ENCODE measurements at regions not wholly inside any gene's neighbourhood (a gene's known extent, or its start where the extent isn't known, plus 50 kb on each side); places are given as distances from the start of the nearest gene placed in this dataset.
"Not testable (repeated sequence)": the region's sequence is repeated elsewhere in the genome, so short reads cannot be mapped to it uniquely, and the experiment has no call there.

DNA sequence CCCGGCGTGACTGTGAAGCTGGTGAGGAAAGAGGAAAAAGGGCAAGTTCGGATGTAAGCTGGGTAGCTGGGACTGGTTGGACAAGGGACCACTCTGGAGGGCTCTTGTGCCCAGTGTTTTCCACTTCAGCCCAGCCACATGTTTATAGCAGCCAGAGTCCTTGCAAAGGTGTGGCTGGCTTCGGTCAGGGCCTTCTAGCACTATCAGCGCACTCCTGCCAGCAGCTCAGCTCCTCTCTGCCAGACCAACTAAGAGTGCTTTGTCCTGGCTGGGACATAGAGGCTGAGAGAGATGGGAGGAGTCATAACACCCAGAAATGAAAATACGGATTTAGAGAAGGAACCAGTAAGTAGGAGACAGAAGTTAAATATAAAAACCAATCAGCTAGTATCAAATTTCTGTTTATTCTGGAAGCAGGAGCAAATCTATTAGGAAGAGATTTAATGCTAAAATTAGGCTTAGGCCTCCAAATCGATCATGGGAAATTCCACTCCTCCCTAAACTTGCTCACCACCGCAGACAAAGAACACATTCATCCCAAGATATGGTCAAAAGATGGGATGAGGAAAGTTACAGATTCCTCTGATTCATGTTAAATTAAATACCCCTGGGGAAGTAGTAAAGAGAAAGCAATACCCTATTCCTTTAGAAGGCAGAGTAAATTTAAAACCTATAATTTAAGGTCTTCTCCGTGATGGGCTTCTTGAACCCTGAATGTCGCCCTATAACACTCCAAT lies 135.0 kb downstream of the RALA start:
- TF ChIP-seq, protein P1, sequence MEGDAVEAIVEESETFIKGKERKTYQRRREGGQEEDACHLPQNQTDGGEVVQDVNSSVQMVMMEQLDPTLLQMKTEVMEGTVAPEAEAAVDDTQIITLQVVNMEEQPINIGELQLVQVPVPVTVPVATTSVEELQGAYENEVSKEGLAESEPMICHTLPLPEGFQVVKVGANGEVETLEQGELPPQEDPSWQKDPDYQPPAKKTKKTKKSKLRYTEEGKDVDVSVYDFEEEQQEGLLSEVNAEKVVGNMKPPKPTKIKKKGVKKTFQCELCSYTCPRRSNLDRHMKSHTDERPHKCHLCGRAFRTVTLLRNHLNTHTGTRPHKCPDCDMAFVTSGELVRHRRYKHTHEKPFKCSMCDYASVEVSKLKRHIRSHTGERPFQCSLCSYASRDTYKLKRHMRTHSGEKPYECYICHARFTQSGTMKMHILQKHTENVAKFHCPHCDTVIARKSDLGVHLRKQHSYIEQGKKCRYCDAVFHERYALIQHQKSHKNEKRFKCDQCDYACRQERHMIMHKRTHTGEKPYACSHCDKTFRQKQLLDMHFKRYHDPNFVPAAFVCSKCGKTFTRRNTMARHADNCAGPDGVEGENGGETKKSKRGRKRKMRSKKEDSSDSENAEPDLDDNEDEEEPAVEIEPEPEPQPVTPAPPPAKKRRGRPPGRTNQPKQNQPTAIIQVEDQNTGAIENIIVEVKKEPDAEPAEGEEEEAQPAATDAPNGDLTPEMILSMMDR (IDR thresholded peaks at IDR 0.05): no peak
- ChIA-PET POLR2A (no interaction called here), CTCF (interaction anchor here (2.5 kb wide), 1 partner anchor 12 kb away, joined by 14 read pairs; no protein-coding TSS in a partner anchor)
- DNase-seq (no peak), ATAC-seq (ENCODE audit: low read depth) (no peak)
- no peak overlapping the region for H3K27ac Mint-ChIP-seq
- no peaks in the 10 kb centered on the region for H3K27me3 Mint-ChIP-seq
- no peaks in the 10 kb centered on the region for H3K4me1 Mint-ChIP-seq
- H3K36me3 Mint-ChIP-seq (ENCODE audit: low read depth): peaks cover 7% of the 10 kb centered on the region
- H3K9me3 Mint-ChIP-seq: no peaks in the 10 kb centered on the region
- intact Hi-C loops (cut with micrococcal nuclease): no loop called here
- H3K4me3 Mint-ChIP-seq: no peak overlapping the region

DNA sequence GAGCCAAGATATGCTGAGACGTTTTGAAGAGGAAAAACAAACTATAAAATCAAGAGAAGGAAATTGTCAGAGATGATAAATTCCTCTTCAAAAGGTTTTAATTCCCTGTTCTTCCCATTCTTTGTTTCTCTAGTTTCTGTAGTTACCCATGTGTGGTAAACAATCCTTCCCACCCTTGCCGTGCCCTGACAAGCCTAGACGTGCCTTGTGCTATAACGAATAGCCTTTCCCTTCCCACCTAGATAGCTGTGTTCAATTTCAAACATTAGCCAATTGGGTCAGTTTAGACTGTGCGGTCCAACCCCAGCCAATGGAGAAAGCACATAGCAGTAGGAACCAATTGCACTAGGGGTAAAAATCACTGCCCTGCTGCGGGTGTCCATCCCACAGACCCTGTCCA lies 138.1 kb downstream of the RALA start:
- no peak for DNase-seq
- no peaks in the 10 kb centered on the region for H3K9me3 Mint-ChIP-seq
- ChIA-PET POLR2A (no interaction called here), CTCF (interaction anchor here (1.0 to 1.2 kb wide), 2 partner anchors 135 to 181 kb away, joined by 3 read pairs; no protein-coding TSS in a partner anchor)
- H3K36me3 Mint-ChIP-seq (ENCODE audit: low read depth): peaks cover 21% of the 10 kb centered on the region
- no peak for ATAC-seq (ENCODE audit: low read depth)
- TF ChIP-seq, protein P1 (IDR thresholded peaks at IDR 0.05): no peak
- H3K4me3 Mint-ChIP-seq: no peak overlapping the region
- intact Hi-C loops (cut with micrococcal nuclease): no loop called here
- H3K27me3 Mint-ChIP-seq: no peaks in the 10 kb centered on the region
- no peak overlapping the region for H3K27ac Mint-ChIP-seq
- H3K4me1 Mint-ChIP-seq: no peaks in the 10 kb centered on the region

DNA sequence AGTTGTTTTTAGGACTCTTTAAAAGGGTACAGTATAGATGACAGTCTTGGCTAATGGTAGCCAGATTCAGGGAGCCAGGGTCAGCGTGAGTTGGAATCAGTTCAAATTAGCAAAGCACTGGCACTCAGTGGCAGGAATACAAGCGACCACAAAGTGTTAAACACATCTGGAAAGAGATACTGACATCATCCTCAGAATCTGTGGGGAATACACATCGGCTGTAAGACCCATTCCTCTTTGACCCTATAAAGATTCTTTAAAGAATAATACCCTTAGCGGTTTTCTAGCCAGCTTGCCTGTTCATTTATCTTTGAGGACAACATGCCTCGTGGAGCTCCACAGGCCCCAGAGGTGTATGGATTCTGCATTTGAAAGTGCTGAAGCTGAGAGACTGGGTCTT lies 139.1 kb downstream of the RALA start:
- H3K4me3 Mint-ChIP-seq; ATAC-seq (ENCODE audit: low read depth); H3K27ac Mint-ChIP-seq; DNase-seq; intact Hi-C loops (cut with micrococcal nuclease); CTCF ChIA-PET; H3K4me1 Mint-ChIP-seq; POLR2A ChIA-PET; H3K27me3 Mint-ChIP-seq; H3K9me3 Mint-ChIP-seq: not testable (repeated sequence)
- peaks cover 29% of the 10 kb centered on the region for H3K36me3 Mint-ChIP-seq (ENCODE audit: low read depth)

DNA sequence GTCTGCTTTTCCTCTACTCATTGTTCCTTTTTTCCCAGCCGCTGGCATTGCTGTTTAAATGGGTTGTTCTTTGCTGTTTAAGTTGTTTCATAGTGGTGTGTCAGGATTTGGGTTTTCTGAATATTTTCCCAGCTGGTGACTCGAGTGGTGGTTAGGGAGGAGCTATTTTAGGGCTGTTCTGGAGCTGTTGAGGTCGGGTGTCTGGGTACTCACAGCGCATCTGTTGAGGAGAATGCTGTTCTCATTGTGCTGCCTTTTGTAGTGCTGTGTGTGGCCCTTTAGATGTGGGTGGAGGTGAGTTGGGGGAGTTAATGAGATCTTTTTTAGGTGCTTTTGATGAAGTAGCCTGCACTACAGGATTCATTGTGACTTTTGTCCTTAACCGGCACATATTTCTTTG lies 139.5 kb downstream of the RALA start:
- H3K27me3 Mint-ChIP-seq; CTCF ChIA-PET; H3K4me3 Mint-ChIP-seq; H3K27ac Mint-ChIP-seq; intact Hi-C loops (cut with micrococcal nuclease); ATAC-seq (ENCODE audit: low read depth); H3K4me1 Mint-ChIP-seq; POLR2A ChIA-PET; H3K9me3 Mint-ChIP-seq; DNase-seq: not testable (repeated sequence)
- H3K36me3 Mint-ChIP-seq (ENCODE audit: low read depth): peaks cover 33% of the 10 kb centered on the region

DNA sequence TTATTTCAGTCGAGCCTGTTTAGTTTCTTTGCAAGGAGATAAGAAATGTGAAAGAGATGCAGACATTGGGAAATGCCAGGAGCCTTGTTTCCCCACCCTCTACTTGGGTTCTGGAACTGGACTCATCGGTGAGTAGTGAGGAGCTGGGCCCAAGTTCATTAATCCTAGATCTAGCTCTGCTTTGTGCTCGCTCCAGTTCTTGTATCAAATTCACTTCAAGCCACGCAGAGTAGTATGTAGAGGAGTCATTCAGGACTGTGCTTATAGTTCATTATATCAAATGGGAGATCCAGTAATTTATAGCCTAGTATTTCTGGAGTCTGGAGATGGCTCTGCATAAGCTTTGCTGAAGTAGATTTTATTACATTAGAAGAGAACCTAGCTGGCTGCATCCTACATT lies 142.5 kb downstream of the RALA start:
- intact Hi-C loops (cut with micrococcal nuclease); H3K9me3 Mint-ChIP-seq; H3K4me3 Mint-ChIP-seq; H3K27ac Mint-ChIP-seq; CTCF ChIA-PET; H3K4me1 Mint-ChIP-seq; ATAC-seq (ENCODE audit: low read depth); POLR2A ChIA-PET; H3K27me3 Mint-ChIP-seq; DNase-seq: not testable (repeated sequence)
- H3K36me3 Mint-ChIP-seq (ENCODE audit: low read depth): peaks cover 42% of the 10 kb centered on the region

DNA sequence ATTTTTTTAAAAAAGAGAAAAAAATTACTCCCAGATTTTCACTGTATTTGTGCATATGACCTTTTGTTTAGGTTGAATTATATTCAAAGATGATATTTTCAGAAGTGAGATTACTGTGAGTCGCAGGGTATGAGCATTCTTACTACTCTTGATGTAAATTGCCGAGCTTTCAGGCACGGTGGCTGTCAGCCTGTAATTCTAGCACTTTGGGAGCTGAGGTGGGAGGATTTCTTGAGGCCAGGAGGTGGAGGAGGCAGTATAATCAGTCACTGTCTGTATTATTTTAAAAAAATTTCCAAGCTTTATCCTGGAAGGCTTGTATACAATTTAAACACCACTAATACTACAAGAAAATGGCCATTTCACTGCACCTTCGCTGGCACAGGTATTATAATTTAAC lies 145.1 kb downstream of the RALA start:
- H3K9me3 Mint-ChIP-seq; CTCF ChIA-PET; H3K4me1 Mint-ChIP-seq; H3K4me3 Mint-ChIP-seq; DNase-seq; POLR2A ChIA-PET; H3K27ac Mint-ChIP-seq; ATAC-seq (ENCODE audit: low read depth); H3K27me3 Mint-ChIP-seq; intact Hi-C loops (cut with micrococcal nuclease): not testable (repeated sequence)
- peaks cover 56% of the 10 kb centered on the region for H3K36me3 Mint-ChIP-seq (ENCODE audit: low read depth)

DNA sequence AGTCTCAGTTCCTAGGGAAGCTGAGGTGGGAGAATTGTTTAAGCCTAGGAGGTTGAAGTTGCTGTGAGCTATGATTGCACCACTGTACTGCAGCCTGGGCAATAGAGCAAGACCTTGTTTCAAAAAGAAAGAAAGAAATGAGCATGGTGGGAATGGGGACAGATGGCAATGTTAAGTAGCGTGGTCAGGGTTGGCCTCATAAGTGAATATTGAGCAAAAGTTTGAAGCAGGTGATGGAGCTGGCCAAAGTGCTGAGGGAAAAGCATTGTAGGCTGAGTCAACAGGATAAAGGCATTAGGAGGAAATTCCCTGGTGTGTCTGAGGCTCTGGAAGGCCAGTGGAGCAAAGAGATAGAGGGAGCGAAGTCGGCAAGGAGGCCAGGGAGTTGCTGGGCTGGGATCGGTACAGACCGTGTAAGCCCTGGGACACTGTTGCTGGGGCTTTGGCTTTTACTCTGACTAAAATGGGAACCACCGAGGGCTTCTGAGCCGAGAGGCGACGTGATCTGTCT lies 151.0 kb downstream of the RALA start:
- POLR2A ChIA-PET: not testable (repeated sequence)

DNA sequence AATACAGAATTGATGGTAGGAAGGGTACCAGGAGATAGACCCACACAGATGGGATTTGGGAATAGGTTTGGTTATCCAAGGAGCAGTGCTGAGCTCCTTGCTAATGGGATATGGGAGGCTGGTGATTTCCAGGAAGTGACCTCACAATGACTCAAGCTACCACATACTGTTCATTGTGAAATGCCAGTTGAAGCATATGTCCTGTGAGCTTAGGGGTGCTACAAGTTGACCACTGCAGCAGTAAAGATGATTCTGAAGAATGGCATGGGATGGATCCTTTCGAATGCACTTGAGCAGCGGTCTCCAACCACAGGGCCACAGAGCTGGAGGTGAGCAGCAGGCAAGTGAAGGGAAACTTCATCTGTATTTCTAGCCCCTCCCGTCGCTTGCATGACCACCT lies 158.2 kb downstream of the RALA start:
- H3K4me1 Mint-ChIP-seq; intact Hi-C loops (cut with micrococcal nuclease); CTCF ChIA-PET; ATAC-seq (ENCODE audit: low read depth); H3K27me3 Mint-ChIP-seq; H3K27ac Mint-ChIP-seq; DNase-seq; H3K4me3 Mint-ChIP-seq; H3K9me3 Mint-ChIP-seq; POLR2A ChIA-PET: not testable (repeated sequence)
- peaks cover 60% of the 10 kb centered on the region for H3K36me3 Mint-ChIP-seq (ENCODE audit: low read depth)

More for the DNA sequence above, 151.0 kb downstream of the RALA start:
- H3K4me3 Mint-ChIP-seq; H3K27me3 Mint-ChIP-seq; H3K4me1 Mint-ChIP-seq; ATAC-seq (ENCODE audit: low read depth); CTCF ChIA-PET; H3K27ac Mint-ChIP-seq; intact Hi-C loops (cut with micrococcal nuclease); H3K9me3 Mint-ChIP-seq; DNase-seq: not testable (repeated sequence)
- H3K36me3 Mint-ChIP-seq (ENCODE audit: low read depth): peaks cover 44% of the 10 kb centered on the region

DNA sequence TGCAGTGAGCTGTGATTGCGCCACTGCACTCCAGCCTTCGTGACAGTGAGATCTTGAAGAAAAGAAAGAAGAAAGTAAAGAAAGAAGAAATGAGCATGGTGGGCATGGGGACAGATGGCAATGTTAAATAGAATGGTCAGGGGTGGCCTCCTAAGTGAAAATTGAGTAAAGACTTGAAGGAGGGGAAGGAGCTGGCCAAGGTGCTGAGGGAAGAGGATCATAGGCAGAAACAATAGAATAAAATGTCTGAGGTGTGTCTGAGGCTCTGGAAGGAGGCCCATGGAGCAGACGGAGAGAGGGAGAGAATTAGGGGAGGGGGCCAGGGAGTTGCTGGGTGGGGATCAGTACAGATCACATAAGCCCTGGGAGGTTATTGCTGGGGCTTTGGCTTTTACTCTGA lies 163.1 kb downstream of the RALA start:
- CTCF ChIA-PET; H3K27ac Mint-ChIP-seq; H3K27me3 Mint-ChIP-seq; ATAC-seq (ENCODE audit: low read depth); DNase-seq; H3K4me3 Mint-ChIP-seq; H3K9me3 Mint-ChIP-seq; intact Hi-C loops (cut with micrococcal nuclease); H3K4me1 Mint-ChIP-seq; POLR2A ChIA-PET: not testable (repeated sequence)
- peaks cover 44% of the 10 kb centered on the region for H3K36me3 Mint-ChIP-seq (ENCODE audit: low read depth)

DNA sequence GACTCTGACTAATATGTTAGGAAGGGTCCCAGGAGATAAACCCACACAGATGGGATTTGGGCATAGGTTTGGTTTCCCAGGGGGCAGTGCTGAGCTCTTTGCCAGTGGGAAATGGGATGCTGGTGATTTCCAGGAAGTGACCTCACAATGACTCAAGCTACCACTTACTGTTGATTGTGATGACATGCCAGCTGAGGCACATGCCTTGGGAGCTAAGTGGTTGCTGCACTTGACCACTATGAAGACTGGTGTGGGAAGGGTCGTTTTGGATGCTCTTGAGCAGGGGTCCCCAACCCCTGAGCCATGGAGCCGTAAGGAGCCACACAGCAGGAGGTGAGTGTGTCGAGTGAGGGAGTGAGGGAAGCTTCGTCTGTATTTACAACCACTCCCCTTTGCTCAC lies 159.0 kb upstream of the CDK13 start:
- intact Hi-C loops (cut with micrococcal nuclease); CTCF ChIA-PET; POLR2A ChIA-PET; DNase-seq; H3K9me3 Mint-ChIP-seq; H3K4me1 Mint-ChIP-seq; H3K27me3 Mint-ChIP-seq; ATAC-seq (ENCODE audit: low read depth); H3K27ac Mint-ChIP-seq; H3K4me3 Mint-ChIP-seq: not testable (repeated sequence)
- peaks cover 32% of the 10 kb centered on the region for H3K36me3 Mint-ChIP-seq (ENCODE audit: low read depth)

DNA sequence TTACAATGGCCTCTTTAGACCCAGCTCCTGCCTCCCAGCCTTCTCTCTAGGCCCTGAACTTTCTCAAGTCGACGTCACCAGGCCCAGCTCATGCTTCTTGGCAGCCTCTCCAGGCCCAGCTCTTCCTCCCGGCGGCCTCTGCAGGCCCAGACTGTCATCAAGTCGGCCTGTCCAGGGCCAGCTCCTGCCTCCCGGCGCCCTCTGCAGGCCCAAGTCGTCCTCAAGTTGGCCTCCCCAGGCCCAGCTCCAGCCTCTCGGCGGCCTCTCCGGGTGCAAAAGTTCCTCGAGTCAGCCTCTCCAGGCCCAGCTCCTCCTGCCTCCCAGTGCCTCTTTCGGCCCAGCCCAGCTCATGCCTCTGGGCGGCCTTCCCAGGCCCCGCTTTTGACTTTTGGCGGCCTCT lies 158.1 kb upstream of the CDK13 start:
- peaks cover 26% of the 10 kb centered on the region for H3K36me3 Mint-ChIP-seq (ENCODE audit: low read depth)
- H3K27me3 Mint-ChIP-seq; H3K9me3 Mint-ChIP-seq; H3K27ac Mint-ChIP-seq; H3K4me3 Mint-ChIP-seq; CTCF ChIA-PET; DNase-seq; H3K4me1 Mint-ChIP-seq; POLR2A ChIA-PET; intact Hi-C loops (cut with micrococcal nuclease); ATAC-seq (ENCODE audit: low read depth): not testable (repeated sequence)
